Hematopoietic multipotent progenitor cell treated with erythropoietin and hydrocortisone succinate and interleukin-3 and kit ligand, for 17 days (in vitro differentiated cells): ENCODE measurements at regions not wholly inside any gene's neighbourhood (a gene's known extent, or its start where the extent isn't known, plus 50 kb on each side); places are given as distances from the start of the nearest gene placed in this dataset.

Experiments
- DNase-seq: peaks from one replicate; pipeline ENCODE4 v3.0.0-alpha.2; 2015; ENCODE audit warnings: low spot score

DNA sequence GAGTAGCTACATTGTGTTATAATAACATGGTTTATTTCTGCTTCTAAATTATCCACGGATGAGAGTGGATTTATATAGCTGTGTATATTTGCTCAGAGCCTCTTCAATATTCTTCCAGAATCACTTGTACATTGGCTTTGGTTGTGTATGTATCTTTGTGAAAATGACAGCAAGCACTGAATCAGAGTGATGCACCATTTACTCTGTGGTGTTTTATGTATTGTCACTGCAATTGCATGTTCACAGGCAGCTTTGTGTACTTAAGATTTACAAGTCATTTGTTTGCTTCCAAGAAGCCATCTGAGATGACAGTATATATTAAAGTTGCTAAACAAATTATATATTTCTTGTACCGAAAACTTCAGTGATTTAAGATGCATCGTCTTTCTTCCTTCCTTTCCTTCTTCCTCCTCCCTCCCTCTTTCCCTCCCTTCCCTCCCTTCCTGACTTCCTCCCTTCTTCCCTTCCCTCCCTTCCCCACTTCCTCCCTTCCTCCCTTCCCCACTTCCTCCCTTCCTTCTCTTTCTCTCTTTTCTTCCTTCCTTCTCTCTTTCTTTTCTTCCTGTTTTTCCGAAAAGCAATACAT is 362.3 kb upstream of the GOLIM4 start:
- DNase-seq: no peak

DNA sequence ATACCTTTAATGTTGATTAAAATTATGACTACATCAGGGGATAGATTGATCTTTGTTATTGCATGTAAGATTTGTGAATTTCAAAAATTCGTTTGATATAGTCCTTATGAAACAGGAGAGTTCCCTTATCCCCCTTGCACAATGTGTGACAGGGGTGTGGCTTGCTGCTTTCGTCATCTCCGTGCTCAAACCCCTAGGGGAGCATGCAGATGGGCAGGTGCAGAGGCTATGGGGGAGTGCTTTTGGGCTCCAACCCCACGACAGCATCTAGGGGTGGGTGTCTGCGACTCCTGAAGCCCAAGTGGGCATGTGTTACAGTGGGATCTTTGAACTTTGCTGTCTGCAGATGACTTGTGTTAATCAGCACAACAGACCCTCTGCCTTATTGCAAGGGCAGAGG is 360.1 kb upstream of the GOLIM4 start:
- DNase-seq: no peak

DNA sequence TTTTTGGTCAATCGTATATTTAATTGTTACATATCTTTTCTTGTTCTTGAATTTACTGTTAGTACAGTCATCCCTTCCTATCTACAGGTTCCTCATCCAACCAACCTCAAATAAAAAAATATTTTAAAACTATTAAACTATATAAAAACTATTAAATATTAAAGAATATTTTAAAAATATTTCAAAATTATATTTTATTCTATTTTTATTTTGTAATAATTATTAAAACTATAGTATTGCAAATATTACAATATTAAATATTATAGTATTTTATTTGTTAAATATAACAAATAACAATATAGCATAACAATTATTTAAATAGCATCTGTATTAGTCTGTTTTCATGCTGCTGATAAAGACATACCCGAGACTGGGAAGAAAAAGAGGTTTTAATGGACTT is 357.9 kb upstream of the GOLIM4 start:
- DNase-seq: no peak

DNA sequence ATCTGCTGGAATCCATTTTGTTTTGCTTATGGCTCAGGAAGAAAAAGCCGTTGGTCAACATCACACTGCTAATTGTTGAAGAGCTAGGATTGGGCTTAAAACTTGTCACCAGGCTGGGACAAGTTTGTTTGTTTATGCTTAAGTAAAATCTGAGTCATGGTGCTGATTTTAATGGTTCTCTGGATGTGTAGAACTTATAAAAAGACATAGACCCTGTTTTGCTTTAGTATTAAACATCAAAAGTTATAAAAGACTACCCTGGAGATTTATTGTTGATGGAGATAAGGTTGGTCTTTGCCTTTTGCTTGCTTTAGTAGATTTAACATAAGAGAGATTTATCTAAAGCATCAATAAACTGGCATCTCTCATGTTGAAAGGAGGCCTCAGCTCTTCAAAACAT is 348.2 kb upstream of the GOLIM4 start:
- no peak for DNase-seq

DNA sequence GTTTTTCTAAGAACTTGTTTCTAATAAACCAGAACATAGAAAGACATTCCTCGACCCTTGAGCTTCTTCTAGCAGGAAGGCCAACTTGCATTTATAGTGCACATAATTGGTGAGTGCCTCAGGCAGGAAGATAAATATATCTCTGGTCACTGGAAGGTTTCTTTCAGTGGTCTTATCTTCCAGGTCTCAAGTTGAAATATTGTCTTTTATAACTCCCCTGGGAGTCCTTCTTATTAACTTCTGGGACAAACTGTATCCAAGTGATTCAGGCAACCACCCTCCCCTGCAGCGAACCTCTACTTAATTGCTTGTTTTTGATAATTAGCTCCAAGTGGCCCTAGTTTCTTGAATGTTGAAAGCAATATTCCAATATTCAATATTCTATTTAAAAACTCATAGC is 346.8 kb upstream of the GOLIM4 start:
- DNase-seq: no peak

DNA sequence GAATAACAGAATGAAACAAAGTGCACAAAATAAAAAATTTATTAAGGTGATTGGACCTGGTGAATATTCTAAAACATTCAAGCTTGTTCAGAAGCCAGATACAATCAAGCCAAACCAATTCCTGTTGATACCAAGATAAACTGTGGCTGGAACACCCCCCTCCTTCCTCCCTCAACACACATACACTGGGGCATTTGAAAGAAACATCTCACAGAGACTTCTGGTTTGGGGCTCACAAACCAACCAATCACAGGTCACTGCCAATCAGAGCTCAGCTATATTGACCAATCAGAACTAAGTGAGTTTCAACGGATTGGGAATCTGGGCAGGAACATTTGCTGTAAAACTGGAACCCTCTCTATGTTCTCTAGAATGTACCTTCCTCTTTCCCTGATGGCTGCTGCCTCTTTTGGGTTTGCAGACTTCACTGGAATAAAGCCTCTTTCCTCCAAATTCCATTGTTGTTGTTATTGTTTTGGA is 340.6 kb upstream of the GOLIM4 start:
- DNase-seq: no peak

DNA sequence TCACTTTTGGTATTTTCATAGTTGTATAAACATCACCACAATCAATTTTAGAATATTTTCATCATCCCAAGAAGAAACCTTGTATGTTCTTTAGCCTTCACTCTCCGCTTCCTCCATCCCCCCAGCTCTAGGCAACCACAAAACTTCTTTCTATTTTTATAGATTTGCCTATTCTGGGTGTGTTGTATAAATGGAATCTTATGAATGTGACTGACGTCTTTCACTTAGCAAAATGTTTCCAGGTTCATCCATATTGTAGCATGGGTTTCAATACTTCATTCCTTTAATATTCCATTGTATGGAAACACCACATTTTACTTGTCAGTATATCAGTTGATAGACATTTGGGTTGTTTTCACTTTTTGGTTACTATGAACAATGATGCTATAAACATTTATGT is 335.8 kb upstream of the GOLIM4 start:
- no peak for DNase-seq

DNA sequence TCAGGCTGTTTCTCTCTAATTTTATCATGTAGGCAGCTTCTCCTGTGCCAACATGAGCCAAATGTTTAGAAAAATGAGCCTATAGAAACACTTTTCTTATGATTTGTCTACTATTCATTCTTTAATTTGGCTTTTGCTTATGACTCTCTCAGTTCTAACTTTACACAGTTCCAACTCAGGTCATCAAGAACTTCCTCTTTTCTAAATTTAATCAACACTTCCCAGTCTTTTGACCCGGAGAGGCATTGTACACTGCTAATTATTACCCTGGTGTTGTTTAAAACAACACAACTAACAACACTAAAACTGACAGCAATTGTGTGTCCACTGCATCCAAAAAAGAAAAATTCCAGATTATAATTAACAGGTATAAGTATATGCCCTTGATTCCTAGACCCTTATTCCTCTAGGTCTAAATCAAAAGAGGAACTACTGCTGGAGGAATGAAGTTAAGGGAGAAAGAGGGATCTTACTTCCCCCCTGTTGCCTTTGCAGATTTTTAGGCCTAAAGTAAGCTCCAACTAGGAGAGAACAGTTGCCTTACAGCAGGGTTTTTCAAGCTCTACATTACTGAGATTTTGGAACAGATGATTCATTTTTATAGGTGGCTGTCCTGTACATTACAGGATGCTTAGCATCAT is 332.2 kb upstream of the GOLIM4 start:
- DNase-seq: no peak

DNA sequence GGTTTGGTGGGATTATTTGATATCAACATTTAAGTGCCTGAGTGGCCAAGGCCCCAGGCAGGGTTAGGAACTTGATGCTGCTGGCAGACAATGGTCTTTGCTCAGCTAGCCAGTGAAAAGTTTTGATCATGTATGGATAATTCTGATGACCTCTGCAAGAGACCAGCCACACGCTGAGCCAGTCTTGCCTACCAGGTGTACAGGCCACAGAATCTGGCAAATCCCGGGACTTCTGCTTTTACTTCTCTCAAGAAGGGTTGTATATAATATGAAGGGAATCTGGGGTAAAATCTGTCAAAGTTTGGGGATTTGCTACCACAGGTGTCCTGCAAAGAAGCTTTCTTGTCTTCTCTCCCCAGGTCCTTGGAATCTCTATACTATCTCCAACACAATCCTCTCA is 331.4 kb upstream of the GOLIM4 start:
- DNase-seq: no peak

DNA sequence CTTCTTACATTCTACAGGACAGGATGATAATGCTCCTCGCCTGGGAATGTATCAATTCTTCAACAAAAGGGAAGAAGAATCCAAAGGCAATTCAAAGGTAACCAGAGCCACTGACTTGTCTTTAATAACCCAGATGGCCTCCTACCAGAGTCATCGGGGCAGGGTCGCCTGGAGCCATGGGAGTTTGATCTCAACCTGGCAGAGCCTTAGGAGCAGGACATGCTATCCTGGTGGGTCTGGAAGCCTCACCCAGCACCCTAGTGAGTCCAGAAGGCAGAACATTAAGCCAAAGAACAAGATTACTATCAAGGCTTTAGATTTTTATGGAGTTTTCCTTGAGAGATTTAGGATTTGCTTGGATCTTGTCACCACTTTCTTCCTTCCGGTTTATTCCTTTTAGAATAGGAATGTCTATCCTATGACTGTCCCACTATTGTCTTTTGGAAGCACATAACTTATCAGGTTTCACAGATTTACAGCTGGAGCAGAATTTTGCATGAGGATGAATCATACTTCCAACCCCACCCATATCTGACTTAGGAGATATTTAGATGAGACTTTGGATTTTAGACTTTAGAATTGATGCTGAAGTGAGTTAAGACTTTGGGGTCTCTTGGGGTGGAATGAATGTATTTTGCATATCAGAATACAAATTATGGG is 330.3 kb upstream of the GOLIM4 start:
- no peak for DNase-seq

DNA sequence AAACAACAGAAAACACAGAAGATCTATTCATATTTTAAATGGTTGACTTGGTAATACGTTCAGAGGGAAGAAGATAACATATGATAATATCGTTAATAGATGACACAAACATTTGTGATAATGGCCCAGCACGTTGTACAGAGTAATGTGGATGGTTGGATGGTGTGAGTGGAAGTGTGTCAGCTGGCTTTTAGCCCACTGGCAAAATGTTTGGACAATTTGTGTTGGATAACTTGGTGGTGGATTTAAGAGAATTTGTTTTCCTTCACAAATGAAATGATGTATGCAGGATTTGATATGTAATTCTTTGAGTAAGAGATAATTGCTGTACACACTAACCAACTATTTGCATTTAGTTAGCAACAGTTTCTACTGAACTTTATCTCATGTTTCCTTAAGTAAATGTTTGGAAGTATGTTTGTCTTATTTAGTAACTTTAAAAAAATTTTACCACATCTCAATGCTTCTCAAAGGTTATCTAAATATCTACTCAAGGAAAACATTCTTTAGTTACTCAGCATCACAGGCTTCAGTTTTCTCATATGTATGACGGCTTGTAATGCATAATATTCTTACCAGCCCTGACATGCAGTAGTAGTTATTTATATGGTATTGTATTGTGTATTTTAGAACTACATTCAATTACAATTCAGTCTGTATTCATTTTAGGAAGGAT is 328.5 kb upstream of the GOLIM4 start:
- DNase-seq: no peak

DNA sequence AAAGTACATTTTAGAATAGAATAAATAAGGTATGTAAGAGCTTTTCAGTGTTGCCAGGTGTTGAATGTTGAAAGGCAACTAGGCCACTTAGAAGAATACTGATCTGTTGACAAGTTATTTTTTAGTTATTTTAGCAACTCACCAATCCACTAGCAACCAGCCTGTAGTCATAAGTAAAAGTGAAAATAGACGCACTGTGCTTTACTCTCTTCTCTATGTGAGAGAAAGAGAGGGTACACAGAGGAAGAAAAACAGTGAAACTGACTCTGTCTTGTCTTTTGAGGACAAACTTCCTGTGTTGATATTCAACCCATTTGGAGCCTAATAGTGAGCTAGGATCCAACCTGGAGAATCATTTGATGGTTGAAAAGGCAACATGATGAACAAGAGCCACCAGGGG is 327.1 kb upstream of the GOLIM4 start:
- DNase-seq: no peak

DNA sequence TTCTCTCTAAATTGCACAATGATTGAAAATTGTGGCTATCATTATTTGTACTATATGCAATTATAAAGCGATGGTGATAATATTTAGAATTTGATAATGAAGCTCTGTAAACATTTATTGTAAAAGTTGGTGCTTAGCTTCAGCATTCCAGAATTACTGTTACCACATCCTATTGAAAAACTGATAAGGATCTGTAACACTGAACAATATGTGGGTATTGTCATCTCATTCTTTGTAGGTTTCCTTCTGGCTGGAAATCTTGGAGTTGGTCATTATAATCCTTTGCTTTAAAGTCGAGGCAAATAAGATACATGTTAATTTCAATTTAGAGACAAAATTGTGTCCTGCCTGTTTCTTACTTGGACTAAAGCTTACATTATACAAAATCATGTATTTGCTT is 323.4 kb upstream of the GOLIM4 start:
- DNase-seq: no peak

DNA sequence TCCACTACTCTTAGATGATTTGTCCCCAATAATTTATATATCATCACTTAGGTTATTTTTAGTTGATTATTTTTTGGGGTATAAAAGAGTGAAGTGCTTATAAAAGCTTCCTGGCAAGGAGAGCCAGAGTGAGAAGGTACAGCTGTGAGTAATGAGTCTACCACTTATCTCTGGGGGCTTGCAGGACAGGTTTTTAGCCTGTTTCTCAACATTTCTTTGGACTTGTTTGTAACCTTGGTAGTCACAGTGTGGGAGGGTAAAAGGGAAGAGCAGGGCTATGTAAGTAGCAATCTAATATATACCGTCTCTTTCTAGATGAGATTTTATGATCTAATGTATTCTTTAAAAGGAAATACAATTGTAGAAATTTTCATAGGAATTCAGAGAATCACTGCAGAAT is 321.3 kb upstream of the GOLIM4 start:
- no peak for DNase-seq

DNA sequence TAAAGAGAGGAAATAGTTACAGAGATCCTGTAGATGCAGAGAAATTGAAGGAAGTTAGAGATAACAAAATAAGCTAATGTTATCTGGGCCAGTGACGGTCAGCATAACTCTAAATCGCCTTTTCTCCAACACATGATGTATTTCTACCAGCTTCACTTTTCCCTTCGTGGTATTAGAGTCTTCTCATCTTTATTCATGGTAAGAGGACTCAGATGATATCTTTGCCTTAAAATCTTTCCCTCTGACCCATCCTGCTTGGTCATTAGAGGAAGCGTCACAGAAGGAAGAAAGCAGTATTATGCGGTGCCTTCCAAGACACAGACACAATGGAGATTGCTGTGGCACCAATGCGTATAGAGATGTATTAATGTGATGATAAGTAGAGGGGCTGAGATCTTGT is 320.7 kb upstream of the GOLIM4 start:
- no peak for DNase-seq

DNA sequence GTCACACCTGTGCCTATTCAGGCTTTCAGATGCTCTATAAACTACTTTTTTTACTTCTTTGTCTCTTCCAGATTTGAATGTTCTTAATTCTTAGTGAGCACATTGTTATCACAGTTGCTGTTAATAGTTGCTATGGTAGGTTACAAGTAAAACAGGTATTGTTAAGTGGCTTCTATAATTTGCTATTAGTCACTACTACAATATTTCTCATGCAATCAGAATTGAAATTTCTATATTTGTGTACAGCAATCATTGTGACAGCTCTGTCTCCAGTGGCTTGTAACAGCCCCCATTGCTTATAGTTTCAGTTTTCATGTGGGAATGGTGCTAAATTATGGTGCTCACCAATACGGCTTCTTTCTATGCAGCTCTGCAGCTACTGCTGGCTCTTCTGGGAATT is 318.4 kb upstream of the GOLIM4 start:
- no peak for DNase-seq

DNA sequence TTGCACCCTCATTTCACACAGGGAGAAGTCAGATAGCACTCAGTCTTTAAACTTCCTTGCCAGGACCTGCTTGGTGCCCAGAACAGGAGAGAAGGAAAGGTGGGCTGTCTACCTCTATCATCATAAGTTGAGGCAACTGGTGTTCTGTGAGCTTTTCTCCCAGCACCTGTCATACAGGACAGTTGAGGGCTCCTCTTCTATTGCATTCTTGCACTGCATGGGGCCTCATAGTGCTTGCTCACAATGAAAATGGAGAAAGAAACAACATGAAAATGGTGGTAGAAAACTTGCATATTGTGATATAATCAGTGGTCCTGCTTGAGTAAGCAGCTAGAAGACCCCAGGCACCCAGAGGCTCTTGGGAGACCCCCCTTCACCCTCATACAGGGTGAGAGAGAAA is 311.7 kb upstream of the GOLIM4 start:
- no peak for DNase-seq

DNA sequence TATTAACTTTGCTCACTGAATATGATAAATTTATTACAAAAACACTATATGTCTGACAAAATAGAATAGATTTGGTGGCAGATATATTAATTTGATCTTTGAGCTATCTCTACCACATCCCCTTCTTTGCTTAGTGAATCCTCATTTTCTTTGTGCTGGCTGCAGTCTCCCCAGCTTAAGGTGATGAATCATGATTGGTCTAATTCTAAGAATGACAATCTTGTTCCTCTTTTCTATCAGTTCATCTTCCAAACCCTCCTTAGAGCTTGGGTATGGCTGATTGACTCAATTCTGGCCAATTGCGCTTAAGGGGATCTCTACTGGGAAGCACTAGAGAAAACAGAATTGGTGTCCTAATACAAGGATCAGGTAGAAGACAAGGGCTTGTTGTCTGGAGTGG is 309.6 kb upstream of the GOLIM4 start:
- no peak for DNase-seq

DNA sequence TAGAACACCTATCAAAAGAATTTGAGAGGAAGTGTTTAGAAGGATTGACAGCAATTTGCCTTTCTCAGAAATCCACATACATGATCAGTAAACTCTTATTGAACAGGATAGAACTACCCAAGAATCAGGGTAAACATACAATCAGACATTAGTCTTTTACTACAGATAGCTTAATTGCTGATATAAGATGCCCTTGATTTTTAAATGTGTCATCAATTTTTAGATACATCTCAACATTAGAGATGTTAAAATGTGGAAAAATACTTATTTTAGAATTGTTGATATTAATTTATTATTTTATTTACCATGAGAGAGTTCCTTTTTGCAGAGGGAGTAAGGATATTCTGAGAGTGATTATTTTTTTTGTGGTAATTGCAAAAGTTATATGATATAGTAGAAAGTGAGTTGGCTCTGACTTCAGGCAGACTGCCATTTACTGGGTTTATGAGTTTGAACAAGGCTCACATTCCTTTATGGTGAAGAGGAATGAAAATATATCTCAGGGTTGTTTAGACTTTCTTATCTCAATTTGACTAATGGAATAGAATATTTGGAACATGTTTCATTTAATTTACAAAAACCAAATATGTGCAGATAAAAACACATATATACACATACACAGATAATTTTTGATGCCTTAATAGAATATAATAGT is 302.8 kb upstream of the GOLIM4 start:
- no peak for DNase-seq

DNA sequence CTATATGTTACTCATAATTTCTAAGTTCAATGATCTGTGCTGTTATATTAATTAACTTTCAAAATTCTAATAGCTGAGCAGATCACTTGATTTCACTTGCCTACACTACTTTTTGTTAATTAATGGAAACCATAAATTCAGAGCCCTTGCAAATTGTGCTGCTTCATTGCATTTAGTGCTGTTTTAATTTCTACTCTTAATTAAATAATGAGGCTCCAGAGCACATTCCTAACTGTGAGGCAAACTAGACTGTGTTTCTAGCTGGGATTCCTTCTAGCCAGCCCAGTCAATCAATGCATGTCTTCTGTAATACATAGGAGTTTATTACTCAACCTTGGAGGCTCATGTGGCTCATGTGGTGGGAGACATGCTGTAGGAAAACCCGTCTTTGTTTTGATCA is 301.1 kb upstream of the GOLIM4 start:
- no peak for DNase-seq

DNA sequence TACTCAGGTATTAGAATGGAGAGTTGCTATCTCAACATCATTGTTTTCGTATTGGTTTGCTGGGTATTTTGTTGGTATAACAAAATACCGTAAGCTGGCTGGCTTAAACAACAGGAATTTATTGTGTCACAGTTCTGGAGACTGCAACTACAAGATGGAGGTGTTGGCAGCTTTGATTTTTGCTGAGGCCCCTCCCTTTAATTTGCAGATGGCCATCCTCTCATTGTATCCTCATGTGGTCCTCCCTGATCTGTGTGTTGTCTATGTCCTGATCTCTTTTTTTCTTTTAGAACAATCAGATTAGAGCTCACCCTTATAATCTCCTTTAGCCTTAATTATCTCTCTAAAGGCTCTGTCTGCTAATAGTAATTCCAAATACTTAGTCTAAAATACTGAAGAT is 299.8 kb upstream of the GOLIM4 start:
- no peak for DNase-seq

DNA sequence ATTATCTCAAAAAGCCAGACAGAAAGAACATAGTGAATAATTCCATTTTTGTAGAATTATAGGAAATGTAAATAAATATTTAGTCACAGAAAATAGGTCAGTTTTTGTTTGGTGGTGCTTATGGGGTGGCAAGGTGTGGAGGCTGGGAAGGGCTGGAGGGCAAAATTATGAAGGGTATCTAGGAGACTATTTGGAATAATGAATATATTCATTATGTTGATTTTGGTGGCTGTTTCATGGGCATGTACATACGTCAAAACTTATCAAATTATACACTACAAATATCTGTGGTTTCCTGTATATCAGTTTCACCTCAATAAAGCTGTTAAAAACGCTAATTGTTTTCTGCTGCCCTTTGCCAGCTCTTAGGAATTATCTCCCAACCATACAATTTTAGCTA is 298.7 kb upstream of the GOLIM4 start:
- no peak for DNase-seq

DNA sequence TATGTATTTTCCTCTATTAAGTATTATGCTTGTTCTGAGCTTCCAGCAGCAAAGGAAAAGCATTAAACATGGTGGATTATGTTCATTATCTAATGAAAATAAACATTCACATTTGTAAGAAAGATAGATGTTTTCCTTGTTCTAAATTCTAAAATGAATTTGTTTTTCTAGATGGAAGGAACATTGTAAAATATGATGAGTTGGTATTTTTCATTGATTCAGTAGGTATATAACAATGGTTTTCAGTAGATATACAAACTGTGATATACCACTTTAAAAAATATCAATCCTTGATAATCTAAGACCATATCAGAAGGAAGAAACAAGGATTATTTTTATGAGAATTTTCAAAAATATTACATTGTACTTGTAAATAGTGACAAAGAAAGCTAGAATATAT is 290.6 kb upstream of the GOLIM4 start:
- no peak for DNase-seq
